ENCODE measurements at regions not wholly inside any gene's neighbourhood (a gene's known extent, or its start where the extent isn't known, plus 50 kb on each side); places are given as distances from the start of the nearest gene placed in this dataset.

- no peak for DNase-seq
These were observed 50.0 kb upstream of the LCTL start for GRCh38 chr15:66615846-66616245.

GRCh38 chr15:66617137-66618090 lies 51.6 kb upstream of the LCTL start:
- no peak for DNase-seq

- peak; percentile 81 for DNase-seq
These were observed 53.5 kb upstream of the LCTL start for GRCh38 chr15:66619152-66619903.

- no peak for DNase-seq
These were observed 54.5 kb upstream of the LCTL start for GRCh38 chr15:66620341-66620740.

- DNase-seq, result no peak
These were observed 55.0 kb upstream of the LCTL start for GRCh38 chr15:66620744-66621344.

GRCh38 chr15:66621491-66622467 lies 56.0 kb upstream of the LCTL start:
- peak; percentile 48 for DNase-seq

- peak; percentile 6 for DNase-seq
These were observed 56.8 kb upstream of the LCTL start for GRCh38 chr15:66622591-66623022.

- no peak for DNase-seq
These were observed 58.1 kb upstream of the LCTL start for GRCh38 chr15:66623801-66624453.

GRCh38 chr15:66625531-66625930 lies 59.7 kb upstream of the LCTL start:
- no peak for DNase-seq

- no peak for DNase-seq
These were observed 60.2 kb upstream of the LCTL start for GRCh38 chr15:66625974-66626373.

GRCh38 chr15:66628976-66629723 lies 63.4 kb upstream of the LCTL start:
- DNase-seq, result no peak

- no peak for DNase-seq
These were observed 64.2 kb upstream of the LCTL start for GRCh38 chr15:66629817-66630576.

- DNase-seq, result no peak
These were observed 65.1 kb upstream of the LCTL start for GRCh38 chr15:66630801-66631351.

- DNase-seq, result no peak
These were observed 65.9 kb upstream of the LCTL start for GRCh38 chr15:66631616-66632263.

GRCh38 chr15:66633041-66633937 lies 67.5 kb upstream of the LCTL start:
- DNase-seq, result no peak

- no peak for DNase-seq
These were observed 68.1 kb upstream of the LCTL start for GRCh38 chr15:66633938-66634250.

GRCh38 chr15:66634540-66634939 lies 67.5 kb upstream of the SMAD6 start:
- no peak for DNase-seq

GRCh38 chr15:66635006-66635405 lies 67.0 kb upstream of the SMAD6 start:
- DNase-seq, result no peak
